ENCODE measurements at regions not wholly inside any gene's neighbourhood (a gene's known extent, or its start where the extent isn't known, plus 50 kb on each side); places are given as distances from the start of the nearest gene placed in this dataset.
A peak's percentile ranks its signal among the peaks of the same experiment; 100 is the strongest.

DNA sequence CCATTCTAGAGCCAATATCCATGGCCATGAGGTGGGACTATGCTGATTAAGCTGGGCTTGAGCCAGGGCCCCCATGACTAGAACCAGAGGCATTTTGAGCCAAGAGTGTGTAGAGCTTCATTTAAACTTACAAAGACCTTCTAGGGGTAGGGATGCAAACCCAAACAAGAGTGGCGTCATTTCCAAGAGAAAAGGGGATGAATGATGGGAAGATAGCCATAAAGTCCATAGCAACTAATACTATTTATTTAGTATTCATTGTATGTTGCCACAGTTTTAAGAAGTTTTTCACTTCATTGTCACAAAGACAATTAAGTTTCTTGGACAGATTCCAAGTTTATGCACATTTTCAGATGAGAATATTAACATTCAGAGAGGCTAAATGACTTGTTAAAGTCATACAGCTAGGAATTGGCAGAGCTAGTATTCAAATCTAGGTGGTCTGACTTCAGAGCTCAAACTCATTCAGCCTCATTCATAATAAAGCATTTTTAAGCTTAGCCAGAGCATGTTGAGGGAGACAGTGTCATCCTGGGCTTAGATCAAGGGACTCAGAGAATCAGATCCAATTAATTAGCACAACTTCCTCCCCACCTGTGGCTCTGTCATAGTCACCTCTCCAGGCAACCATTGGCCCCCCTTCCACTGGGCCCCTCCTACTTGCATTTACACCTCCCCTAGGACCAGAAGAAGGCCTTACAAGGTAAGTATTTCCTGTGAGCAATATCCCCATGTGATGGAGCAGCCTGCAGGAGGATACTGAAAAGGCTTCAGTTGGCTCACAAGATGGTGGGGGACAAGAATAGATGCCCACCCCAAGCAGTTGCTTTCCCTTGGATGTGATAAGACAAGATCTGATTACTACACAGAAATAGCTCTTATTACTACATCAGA lies 95.0 kb upstream of the PCSK1 start:
- DNase-seq (ENCODE audit: low read depth, low spot score), result no peak
- POLR2A ChIA-PET, result no interaction called here
- CTCF ChIA-PET, result interaction anchor here (1.2 kb wide), 1 partner anchor 10 kb away, joined by 3 read pairs; no protein-coding TSS in a partner anchor

GRCh38 chr5:96528826-96529474 lies 95.9 kb upstream of the PCSK1 start:
- TF ChIP-seq, protein P1, sequence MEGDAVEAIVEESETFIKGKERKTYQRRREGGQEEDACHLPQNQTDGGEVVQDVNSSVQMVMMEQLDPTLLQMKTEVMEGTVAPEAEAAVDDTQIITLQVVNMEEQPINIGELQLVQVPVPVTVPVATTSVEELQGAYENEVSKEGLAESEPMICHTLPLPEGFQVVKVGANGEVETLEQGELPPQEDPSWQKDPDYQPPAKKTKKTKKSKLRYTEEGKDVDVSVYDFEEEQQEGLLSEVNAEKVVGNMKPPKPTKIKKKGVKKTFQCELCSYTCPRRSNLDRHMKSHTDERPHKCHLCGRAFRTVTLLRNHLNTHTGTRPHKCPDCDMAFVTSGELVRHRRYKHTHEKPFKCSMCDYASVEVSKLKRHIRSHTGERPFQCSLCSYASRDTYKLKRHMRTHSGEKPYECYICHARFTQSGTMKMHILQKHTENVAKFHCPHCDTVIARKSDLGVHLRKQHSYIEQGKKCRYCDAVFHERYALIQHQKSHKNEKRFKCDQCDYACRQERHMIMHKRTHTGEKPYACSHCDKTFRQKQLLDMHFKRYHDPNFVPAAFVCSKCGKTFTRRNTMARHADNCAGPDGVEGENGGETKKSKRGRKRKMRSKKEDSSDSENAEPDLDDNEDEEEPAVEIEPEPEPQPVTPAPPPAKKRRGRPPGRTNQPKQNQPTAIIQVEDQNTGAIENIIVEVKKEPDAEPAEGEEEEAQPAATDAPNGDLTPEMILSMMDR (IDR thresholded peaks at IDR 0.05; ENCODE audit: insufficient read depth, low read length, missing control alignments), result no peak
- DNase-seq (ENCODE audit: low read depth, low spot score), result no peak
- CTCF ChIA-PET, result interaction anchor here (1.3 kb wide), 1 partner anchor 20 kb away, joined by 3 read pairs; no protein-coding TSS in a partner anchor
- POLR2A ChIA-PET, result no interaction called here
- H3K4me3 ChIP-seq (ENCODE audit: low read depth, low read length), result no peak overlapping the region

More for the DNA sequence above, 95.0 kb upstream of the PCSK1 start:
- TF ChIP-seq, protein P1 (IDR thresholded peaks at IDR 0.05; ENCODE audit: insufficient read depth, low read length, missing control alignments), result no peak
- no peak overlapping the region for H3K4me3 ChIP-seq (ENCODE audit: low read depth, low read length)

DNA sequence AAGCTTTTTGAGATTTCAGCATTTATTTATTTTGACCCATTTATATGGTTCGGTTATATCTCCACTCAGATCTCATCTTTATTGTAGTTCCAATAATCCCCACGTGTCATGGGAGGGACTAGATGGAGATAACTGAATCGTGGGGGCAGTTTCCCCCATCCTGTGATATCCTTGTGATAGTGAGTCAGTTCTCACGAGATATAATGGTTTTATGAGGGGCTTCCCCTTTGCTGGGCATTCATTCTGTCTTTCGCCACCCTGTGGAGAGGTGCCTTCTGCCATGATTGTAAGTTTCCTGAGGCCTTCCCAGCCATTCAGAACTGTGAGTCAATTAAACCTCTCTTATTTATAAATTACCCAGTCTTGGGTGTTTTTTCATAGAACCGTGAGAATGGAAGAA lies 96.5 kb upstream of the PCSK1 start:
- CTCF ChIA-PET, result interaction anchor here (1.3 kb wide), 1 partner anchor 19 kb away, joined by 3 read pairs; no protein-coding TSS in a partner anchor
- DNase-seq (ENCODE audit: low read depth, low spot score), result no peak
- no peak overlapping the region for H3K4me3 ChIP-seq (ENCODE audit: low read depth, low read length)
- TF ChIP-seq, protein P1 (IDR thresholded peaks at IDR 0.05; ENCODE audit: insufficient read depth, low read length, missing control alignments), result no peak
- POLR2A ChIA-PET, result no interaction called here

- TF ChIP-seq, protein P1 (IDR thresholded peaks at IDR 0.05; ENCODE audit: insufficient read depth, low read length, missing control alignments), result no peak
- DNase-seq (ENCODE audit: low read depth, low spot score), result no peak
- CTCF ChIA-PET, result interaction anchor here (1.1 kb wide), 1 partner anchor 9 kb away, joined by 4 read pairs; no protein-coding TSS in a partner anchor
- no peak overlapping the region for H3K4me3 ChIP-seq (ENCODE audit: low read depth, low read length)
- POLR2A ChIA-PET, result interaction anchor here (0.9 kb wide), 1 partner anchor 14 kb away, joined by 3 read pairs; no protein-coding TSS in a partner anchor
Measured at GRCh38 chr5:96530901-96531300, 97.9 kb upstream of the PCSK1 start.

DNA sequence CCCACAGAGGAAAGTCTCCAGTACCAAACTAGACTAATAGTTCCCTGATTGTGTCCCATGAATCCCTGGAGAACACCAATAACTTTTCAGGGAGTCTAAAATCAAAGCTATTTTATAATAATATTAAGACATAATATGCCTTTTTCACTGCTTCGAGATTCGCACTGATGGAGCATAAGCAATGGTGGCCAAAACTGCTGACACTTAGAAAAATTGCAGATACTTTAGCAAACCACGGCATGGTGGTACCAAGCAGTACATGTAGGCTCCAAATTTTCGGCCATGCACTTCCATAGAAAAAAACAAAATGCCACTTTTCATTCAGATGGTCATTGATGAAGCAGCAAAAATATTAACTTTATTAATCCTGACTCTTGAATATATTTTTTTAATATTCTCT lies 100.3 kb upstream of the PCSK1 start:
- H3K4me3 ChIP-seq (ENCODE audit: low read depth, low read length), result no peak overlapping the region
- no peak for DNase-seq (ENCODE audit: low read depth, low spot score)
- TF ChIP-seq, protein P1 (IDR thresholded peaks at IDR 0.05; ENCODE audit: insufficient read depth, low read length, missing control alignments), result no peak
- CTCF ChIA-PET, result no interaction called here
- POLR2A ChIA-PET, result no interaction called here

DNA sequence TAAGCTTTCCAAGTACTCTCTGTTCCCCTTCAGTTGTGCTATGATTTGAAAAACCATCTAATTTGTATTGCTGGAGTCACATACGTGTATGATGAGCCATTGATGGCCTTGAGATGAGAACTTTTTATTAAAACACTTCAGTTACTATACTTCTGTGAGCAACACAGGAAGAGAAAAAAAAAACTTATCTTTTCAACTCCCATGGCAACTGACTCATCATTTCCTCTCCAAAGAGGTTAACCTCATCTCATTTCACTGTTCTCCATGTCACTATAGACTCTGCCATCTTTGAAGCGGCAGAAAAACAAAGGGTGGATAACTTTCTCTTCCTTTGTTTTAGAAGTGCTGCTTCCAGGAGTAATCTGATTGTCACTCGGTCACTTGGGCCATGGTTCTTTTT lies 104.3 kb upstream of the PCSK1 start:
- CTCF ChIA-PET, result interaction anchor here (1.3 kb wide), 1 partner anchor 64 kb away, joined by 4 read pairs; no protein-coding TSS in a partner anchor
- POLR2A ChIA-PET, result no interaction called here
- TF ChIP-seq, protein P1 (IDR thresholded peaks at IDR 0.05; ENCODE audit: insufficient read depth, low read length, missing control alignments), result no peak
- H3K4me3 ChIP-seq (ENCODE audit: low read depth, low read length), result no peak overlapping the region
- DNase-seq (ENCODE audit: low read depth, low spot score), result peak; percentile 41

Data from AG04449 (cell line).